HEK293 (cell line): ENCODE measurements at regions not wholly inside any gene's neighbourhood (a gene's known extent, or its start where the extent isn't known, plus 50 kb on each side); places are given as distances from the start of the nearest gene placed in this dataset.

ENCODE experiments used
- CTCF ChIA-PET: fragments of 350-600 bp; formaldehyde crosslinking; extraction: SDS; loops from one replicate; lab custom pipeline; 2021; ENCODE audit warnings: antibody characterized with exemption; lab: Yijun Ruan, JAX
- POLR2A ChIA-PET: fragments of 300-600 bp; formaldehyde crosslinking; extraction: SDS; loops from one replicate; lab custom pipeline; 2020; ENCODE audit warnings: antibody characterized with exemption, inconsistent platforms; lab: Yijun Ruan, JAX
- H3K27ac ChIP-seq: fragments of 200-500 bp; sonication (Bioruptor generic); 2 replicates; pipeline ENCODE4 v1.5.1; 2014; ENCODE audit warnings: low read depth, low read length, control low read depth, inconsistent platforms; ENCODE audit errors: extremely low read depth
- H3K36me3 ChIP-seq, 2 experiments: fragments of 200-500 bp in 1 of 2; sonication (Bioruptor generic) in 1 of 2; 1 replicate in 1 of 2; 2 replicates in 1 of 2; pipeline ENCODE4 v1.5.1; 2014 to 2017; ENCODE audit warnings: inconsistent platforms in 2 of 2, low read length in 2 of 2; ENCODE audit not compliant: control insufficient read depth in 2 of 2, insufficient read depth in 1 of 2
- H3K4me1 ChIP-seq: fragments of 200-500 bp; sonication (Bioruptor generic); 2 replicates; pipeline ENCODE4 v1.5.1; 2014; ENCODE audit warnings: mild to moderate bottlenecking, low read length, inconsistent platforms; ENCODE audit not compliant: control insufficient read depth, insufficient read depth
- H3K4me3 ChIP-seq: 2 replicates; pipeline ENCODE4 v1.5.1; 2011; ENCODE audit warnings: low read depth, mild to moderate bottlenecking, control low read depth, low read length, moderate library complexity
- H3K9me3 ChIP-seq: fragments of 200-500 bp; sonication (Bioruptor generic); 2 replicates; pipeline ENCODE4 v1.5.1; 2014; ENCODE audit warnings: low read depth, low read length, inconsistent platforms; ENCODE audit not compliant: control insufficient read depth, insufficient read depth
- KLF17 ChIP-seq: fragments of 450-650 bp; formaldehyde crosslinking; IDR thresholded peaks from 2 replicates; pipeline ENCODE4 v1.5.1; 2016; ENCODE audit warnings: missing biosample characterization, missing genetic modification characterization
- KLF7 ChIP-seq: fragments of 450-650 bp; formaldehyde crosslinking; IDR thresholded peaks from 2 replicates; pipeline ENCODE4 v1.5.1; 2016; ENCODE audit warnings: missing biosample characterization, missing genetic modification characterization, borderline replicate concordance
- RBAK ChIP-seq: fragments of 450-650 bp; formaldehyde crosslinking; IDR thresholded peaks from 2 replicates; pipeline ENCODE4 v1.5.1; 2016; ENCODE audit warnings: missing biosample characterization, missing genetic modification characterization
- SP7 ChIP-seq: fragments of 450-650 bp; formaldehyde crosslinking; IDR thresholded peaks from 2 replicates; pipeline ENCODE4 v1.5.1; 2016; ENCODE audit warnings: missing biosample characterization, missing genetic modification characterization
- TRIM28 ChIP-seq: IDR thresholded peaks from 2 replicates; pipeline ENCODE4 v1.6.1; 2011; ENCODE audit warnings: low read length, control low read depth, borderline replicate concordance
- ZFP69B ChIP-seq: fragments of 450-650 bp; formaldehyde crosslinking; IDR thresholded peaks from 2 replicates; pipeline ENCODE4 v1.5.1; 2016; ENCODE audit warnings: missing biosample characterization, missing genetic modification characterization
- ZNF175 ChIP-seq: fragments of 450-650 bp; formaldehyde crosslinking; IDR thresholded peaks from 2 replicates; pipeline ENCODE4 v1.5.1; 2016; ENCODE audit warnings: missing biosample characterization, missing genetic modification characterization
- ZNF2 ChIP-seq: fragments of 450-650 bp; formaldehyde crosslinking; IDR thresholded peaks from 2 replicates; pipeline ENCODE4 v1.5.1; 2016; ENCODE audit warnings: missing biosample characterization, missing genetic modification characterization
- ZNF214 ChIP-seq: fragments of 450-650 bp; formaldehyde crosslinking; IDR thresholded peaks from 2 replicates; pipeline ENCODE4 v1.5.1; 2017; ENCODE audit warnings: missing biosample characterization, mild to moderate bottlenecking, missing genetic modification characterization, borderline replicate concordance
- ZNF221 ChIP-seq: fragments of 450-650 bp; formaldehyde crosslinking; IDR thresholded peaks from 2 replicates; pipeline ENCODE4 v1.5.1; 2017; ENCODE audit warnings: missing biosample characterization, missing genetic modification characterization, borderline replicate concordance
- ZNF341 ChIP-seq: fragments of 450-650 bp; formaldehyde crosslinking; IDR thresholded peaks from 2 replicates; pipeline ENCODE4; 2016; ENCODE audit warnings: low read depth, missing biosample characterization, missing genetic modification characterization
- ZNF350 ChIP-seq: fragments of 450-650 bp; formaldehyde crosslinking; IDR thresholded peaks from 2 replicates; pipeline ENCODE4 v1.5.0; 2017; ENCODE audit warnings: missing biosample characterization, mild to moderate bottlenecking, missing genetic modification characterization
- ZNF366 ChIP-seq: fragments of 450-650 bp; formaldehyde crosslinking; conservative IDR thresholded peaks from 2 replicates; pipeline ENCODE4 v1.5.1; 2016; ENCODE audit warnings: missing biosample characterization, missing genetic modification characterization
- ZNF433 ChIP-seq: fragments of 450-650 bp; formaldehyde crosslinking; IDR thresholded peaks from 2 replicates; pipeline ENCODE4 v1.5.1; 2016; ENCODE audit warnings: missing biosample characterization, missing genetic modification characterization, low read depth
- ZNF521 ChIP-seq: fragments of 450-650 bp; formaldehyde crosslinking; IDR thresholded peaks from 2 replicates; pipeline ENCODE4 v1.5.1; 2017; ENCODE audit warnings: missing biosample characterization, mild to moderate bottlenecking, missing genetic modification characterization
- ZNF610 ChIP-seq: fragments of 450-650 bp; formaldehyde crosslinking; IDR thresholded peaks from 2 replicates; pipeline ENCODE4 v1.5.1; 2016; ENCODE audit warnings: missing biosample characterization, missing genetic modification characterization, borderline replicate concordance
- ZNF704 ChIP-seq: fragments of 450-650 bp; formaldehyde crosslinking; IDR thresholded peaks from 2 replicates; pipeline ENCODE4 v1.5.1; 2016; ENCODE audit warnings: missing biosample characterization, missing genetic modification characterization
- ZNF777 ChIP-seq: fragments of 450-650 bp; formaldehyde crosslinking; IDR thresholded peaks from 2 replicates; pipeline ENCODE4 v1.5.1; 2017; ENCODE audit warnings: missing biosample characterization, missing genetic modification characterization, borderline replicate concordance
- ZNF792 ChIP-seq: fragments of 450-650 bp; formaldehyde crosslinking; IDR thresholded peaks from 2 replicates; pipeline ENCODE4 v1.5.1; 2016; ENCODE audit warnings: missing biosample characterization, missing genetic modification characterization
- ZNF843 ChIP-seq: fragments of 450-650 bp; formaldehyde crosslinking; IDR thresholded peaks from 2 replicates; pipeline ENCODE4 v1.5.1; 2016; ENCODE audit warnings: missing biosample characterization, missing genetic modification characterization
- TF ChIP-seq, protein P1 (sequence below): fragments of 450-650 bp; formaldehyde crosslinking; IDR thresholded peaks from 2 replicates; pipeline ENCODE4 v1.5.1; 2016; ENCODE audit warnings: missing biosample characterization, missing genetic modification characterization

- no peak overlapping the region for H3K4me3 ChIP-seq
- ChIA-PET CTCF (interaction anchor here (0.6 to 1.3 kb wide), 2 partner anchors 198 to 513 kb away, joined by 3 read pairs; no protein-coding TSS in a partner anchor), POLR2A (no interaction called here)
- no peaks in the 10 kb centered on the region for H3K4me1 ChIP-seq
- no peak for TF ChIP-seq SP7 (tag by site-specific recombination)
- no peak for TF ChIP-seq ZNF350 (tag by site-specific recombination)
- no peak for TF ChIP-seq ZNF704 (tag by site-specific recombination)
- no peak for TF ChIP-seq ZNF221 (tag by site-specific recombination)
- TF ChIP-seq ZNF2 (tag by site-specific recombination): no peak
- no peak for TF ChIP-seq ZFP69B (tag by site-specific recombination)
- TF ChIP-seq RBAK: no peak
- no peak overlapping the region for H3K27ac ChIP-seq
- H3K36me3 ChIP-seq: no peaks in the 10 kb centered on the region
- no peaks in the 10 kb centered on the region for H3K9me3 ChIP-seq
Observed at GRCh38 chr6:134624781-134625180, 306.9 kb upstream of the SGK1 start.

- H3K4me3 ChIP-seq: no peak overlapping the region
- TF ChIP-seq KLF17 (no peak), ZNF843 (tag by site-specific recombination) (no peak), ZNF610 (tag by site-specific recombination) (no peak), TRIM28 (no peak), ZNF792 (tag by site-specific recombination) (no peak), ZNF214 (tag by site-specific recombination) (no peak), ZNF366 (tag by site-specific recombination) (no peak), ZNF175 (tag by site-specific recombination) (no peak), KLF7 (no peak), ZNF433 (no peak), ZNF777 (tag by site-specific recombination) (no peak), ZNF341 (tag by site-specific recombination) (no peak), ZNF521 (tag by site-specific recombination) (no peak)
- TF ChIP-seq, protein P1, sequence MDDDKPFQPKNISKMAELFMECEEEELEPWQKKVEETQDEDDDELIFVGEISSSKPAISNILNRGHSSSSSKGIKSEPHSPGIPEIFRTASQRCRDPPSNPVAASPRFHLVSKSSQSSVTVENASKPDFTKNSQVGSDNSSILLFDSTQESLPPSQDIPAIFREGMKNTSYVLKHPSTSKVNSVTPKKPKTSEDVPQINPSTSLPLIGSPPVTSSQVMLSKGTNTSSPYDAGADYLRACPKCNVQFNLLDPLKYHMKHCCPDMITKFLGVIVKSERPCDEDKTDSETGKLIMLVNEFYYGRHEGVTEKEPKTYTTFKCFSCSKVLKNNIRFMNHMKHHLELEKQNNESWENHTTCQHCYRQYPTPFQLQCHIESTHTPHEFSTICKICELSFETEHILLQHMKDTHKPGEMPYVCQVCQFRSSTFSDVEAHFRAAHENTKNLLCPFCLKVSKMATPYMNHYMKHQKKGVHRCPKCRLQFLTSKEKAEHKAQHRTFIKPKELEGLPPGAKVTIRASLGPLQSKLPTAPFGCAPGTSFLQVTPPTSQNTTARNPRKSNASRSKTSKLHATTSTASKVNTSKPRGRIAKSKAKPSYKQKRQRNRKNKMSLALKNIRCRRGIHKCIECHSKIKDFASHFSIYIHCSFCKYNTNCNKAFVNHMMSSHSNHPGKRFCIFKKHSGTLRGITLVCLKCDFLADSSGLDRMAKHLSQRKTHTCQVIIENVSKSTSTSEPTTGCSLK: no peak
- no peaks in the 10 kb centered on the region for H3K9me3 ChIP-seq
- H3K36me3 ChIP-seq: no peaks in the 10 kb centered on the region
- H3K27ac ChIP-seq: no peak overlapping the region
- ChIA-PET CTCF (interaction anchor here (0.5 to 1.1 kb wide), 3 partner anchors 8 to 89 kb away, joined by 3 to 6 read pairs (median 6); no protein-coding TSS in a partner anchor), POLR2A (interaction anchor here (1.4 kb wide), 1 partner anchor 449 kb away, joined by 4 read pairs; no protein-coding TSS in a partner anchor)
- H3K4me1 ChIP-seq: no peaks in the 10 kb centered on the region
Observed at GRCh38 chr6:134623401-134623800, 305.5 kb upstream of the SGK1 start.
